RKO (cell line): ENCODE measurements at regions not wholly inside any gene's neighbourhood (a gene's known extent, or its start where the extent isn't known, plus 50 kb on each side); places are given as distances from the start of the nearest gene placed in this dataset.
A peak's percentile ranks its signal among the peaks of the same experiment; 100 is the strongest.
"Not testable (repeated sequence)": the region's sequence is repeated elsewhere in the genome, so short reads cannot be mapped to it uniquely, and the experiment has no call there.

Experiments used
- DNase-seq: peaks from one replicate; pipeline ENCODE4 v3.0.0-alpha.2; 2016; ENCODE audit warnings: low spot score

DNA sequence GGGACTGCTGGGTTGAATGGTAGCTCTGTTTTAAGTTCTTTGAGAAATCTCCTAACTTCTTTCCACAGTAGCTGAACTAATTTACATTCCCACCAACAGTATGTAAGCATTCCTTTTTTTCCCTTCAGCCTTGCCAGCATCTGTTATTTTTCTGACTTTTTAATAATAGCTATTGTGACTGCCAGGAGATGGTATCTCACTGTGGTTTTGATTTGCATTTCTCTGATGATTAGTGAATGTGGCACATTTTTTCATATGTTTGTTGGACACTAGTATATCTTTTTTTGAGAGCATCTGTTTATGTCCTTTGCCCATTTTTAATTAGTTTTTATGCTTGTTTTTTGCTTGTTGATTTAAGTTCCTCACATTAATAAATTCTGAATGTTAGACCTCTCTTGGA lies 990.8 kb downstream of the GATA3 start:
- DNase-seq: no peak

DNA sequence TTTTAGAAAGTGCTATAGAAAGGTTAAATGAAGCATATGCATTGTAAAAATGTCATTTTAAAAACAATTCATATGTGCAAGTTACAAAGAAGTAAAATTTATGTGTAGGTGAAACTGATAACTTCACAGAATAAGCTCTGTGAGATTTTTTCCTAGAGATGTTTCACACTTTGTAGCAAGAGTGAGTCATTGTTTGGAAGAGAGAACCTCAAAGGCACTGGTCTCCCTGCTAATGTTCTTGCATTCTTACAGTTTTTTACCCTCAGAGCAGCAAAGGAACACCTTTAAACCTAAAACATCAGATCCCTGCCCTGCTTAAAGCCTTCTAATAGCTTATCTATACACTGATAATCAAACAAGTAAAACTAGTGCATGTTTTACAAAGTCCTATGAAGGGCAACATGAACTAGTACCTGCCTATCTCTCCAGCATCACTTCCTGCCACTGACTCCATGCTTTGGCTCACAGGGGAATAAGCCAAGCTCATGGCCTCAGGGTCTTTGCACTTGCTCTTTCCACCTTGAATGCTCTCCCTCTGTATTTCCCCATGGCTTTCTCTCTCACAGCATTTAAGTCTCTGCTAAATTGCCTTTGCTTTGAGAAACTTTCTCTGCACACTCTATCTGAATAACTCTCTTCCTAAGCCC lies 997.0 kb downstream of the GATA3 start:
- no peak for DNase-seq

DNA sequence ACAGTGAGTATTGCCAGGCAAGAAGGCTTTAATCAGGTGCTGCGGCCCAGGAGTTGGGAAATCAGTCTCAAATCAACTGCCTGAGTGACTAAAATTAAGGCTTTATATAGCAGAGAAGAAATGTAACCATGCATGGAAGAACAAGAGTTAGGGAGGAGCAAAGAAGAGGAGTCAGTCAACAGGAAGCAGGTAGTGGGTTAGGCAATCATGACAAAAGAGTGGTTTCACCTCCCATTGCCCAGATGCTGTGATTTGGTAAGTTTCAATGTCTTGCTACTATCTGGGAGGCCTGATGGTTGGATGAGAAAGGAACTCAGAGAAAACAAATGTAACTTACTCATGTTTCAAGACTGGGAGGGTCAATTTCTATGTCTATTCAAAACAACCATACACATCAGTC lies 998.3 kb downstream of the GATA3 start:
- DNase-seq: no peak

DNA sequence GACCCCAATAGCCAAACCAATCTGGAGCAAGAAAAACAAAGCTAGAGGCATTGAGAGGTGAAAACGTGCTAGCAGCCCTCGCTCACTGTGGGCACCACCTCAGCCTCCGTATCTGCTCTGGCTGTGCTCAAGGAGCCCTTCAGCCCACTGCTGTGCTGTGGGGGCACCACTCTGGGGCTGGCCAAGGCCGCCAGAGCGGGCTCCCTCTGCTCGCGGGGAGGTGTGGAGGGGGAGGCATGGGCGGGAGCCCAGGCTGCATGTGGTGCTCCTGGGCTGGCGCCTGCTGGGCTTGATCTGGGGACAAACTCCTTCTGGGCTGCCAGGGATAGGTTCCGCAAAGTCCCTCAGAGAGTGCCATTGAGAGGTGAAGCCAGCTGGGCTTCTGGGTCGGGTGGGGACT lies 1002.0 kb downstream of the GATA3 start:
- DNase-seq: no peak

DNA sequence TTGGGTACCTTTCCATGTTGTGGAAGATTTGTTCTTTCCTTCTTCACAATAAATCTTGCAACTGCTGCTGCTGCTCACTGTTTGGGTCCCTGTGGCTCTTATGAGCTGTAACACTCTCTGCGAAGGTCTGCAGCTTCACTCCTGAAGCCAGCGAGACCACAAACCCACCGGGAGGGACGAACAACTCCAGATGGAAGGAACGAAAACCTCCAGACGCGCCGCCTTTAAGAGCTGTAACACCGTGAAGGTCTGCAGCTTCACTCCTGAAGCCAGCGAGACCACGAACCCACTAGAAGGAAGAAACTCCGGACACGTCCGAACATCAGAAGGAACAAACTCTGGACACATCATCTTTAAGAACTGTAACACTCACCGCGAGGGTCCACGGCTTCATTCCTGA lies 1002.8 kb downstream of the GATA3 start:
- DNase-seq: not testable (repeated sequence)

DNA sequence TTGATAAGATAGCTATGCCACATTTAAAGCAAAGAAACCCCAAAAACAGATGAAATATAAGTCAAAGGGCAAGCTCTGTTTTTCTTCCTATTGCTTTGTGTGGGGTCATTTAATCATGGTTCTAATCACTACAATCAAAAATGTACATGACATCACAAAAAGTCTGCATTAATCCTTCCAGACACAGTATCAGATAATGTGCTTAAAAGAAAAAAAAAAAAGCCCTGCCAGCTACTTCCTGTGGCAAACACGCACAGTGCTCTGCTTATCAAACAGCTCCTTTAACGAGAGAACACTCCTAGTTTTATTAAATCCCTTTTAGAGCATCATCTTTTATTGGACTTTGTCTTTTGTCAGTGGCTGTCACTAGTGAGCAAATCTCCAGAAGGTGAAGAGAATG lies 1005.8 kb downstream of the GATA3 start:
- no peak for DNase-seq

DNA sequence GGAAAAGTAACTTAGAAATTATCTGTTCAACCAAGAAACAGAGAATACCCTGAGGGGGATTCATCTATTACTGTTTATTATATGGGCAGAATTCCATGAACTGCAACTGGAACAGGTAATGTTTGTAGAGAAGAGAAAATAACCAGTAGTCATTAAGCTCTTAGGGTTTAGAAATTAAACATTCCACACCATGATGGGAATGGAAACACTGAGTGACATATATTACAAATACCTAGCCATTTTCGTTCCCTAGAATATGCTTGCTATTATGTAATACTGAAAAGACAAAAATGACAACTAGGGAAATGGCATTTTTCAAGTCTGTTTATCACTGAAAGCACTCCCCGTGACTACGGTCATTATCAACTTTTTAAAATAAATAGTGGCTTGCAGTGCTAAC lies 1007.4 kb downstream of the GATA3 start:
- no peak for DNase-seq

DNA sequence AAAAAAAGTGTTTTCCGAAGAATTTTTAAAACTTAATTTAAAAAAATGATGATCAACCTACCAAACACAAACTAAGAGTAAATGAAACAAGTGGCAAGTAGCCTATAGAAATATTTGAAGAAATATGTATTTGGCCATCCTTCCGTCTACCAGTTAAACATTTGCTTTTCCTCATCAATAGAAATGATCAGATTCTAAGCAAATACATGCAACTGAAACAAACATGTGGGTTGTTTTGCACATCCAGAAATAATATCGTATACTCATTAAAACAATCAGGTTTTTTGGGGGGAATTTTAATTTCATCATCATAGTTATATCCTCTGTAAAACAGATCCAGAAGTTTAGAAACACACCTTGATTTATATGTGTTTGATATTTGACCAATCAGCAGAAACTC lies 1011.7 kb downstream of the GATA3 start:
- DNase-seq: no peak

DNA sequence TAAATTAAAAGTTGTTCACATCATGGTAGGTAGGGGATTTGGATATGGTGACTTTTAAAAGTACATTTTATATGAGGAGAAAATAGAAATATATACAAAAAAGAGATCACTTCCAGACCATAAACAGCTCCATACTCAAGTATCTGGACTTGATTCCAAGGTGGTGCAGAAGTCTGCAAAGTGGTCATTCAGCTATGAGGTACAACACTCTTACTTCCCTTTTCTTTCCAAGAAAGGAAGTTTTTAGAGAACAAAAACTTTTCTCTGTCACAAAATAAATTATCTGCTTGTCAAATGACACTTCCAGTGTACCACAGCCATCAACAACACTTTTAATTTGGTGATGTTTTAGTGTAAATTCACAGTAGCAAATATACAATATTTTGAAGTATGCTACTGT lies 1013.5 kb downstream of the GATA3 start:
- DNase-seq: no peak

DNA sequence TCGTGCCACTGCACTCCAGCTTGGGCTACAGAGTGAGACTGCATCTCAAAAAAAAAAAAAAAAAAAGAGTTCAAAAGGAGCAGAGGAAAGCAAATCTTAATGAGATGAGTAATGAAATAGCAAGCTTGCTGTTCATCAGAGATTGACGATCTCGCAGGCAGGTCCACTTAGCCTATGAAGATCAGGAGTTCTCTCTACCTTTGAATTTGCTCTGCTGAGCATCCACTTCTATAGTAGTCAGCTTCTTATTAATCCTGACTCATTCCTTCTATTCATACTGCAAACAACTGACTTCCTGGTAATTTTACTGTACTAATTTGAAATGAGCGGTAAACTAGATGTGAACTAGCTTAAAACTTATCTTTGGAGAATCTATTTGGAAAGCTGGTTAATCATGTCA lies 1014.6 kb downstream of the GATA3 start:
- DNase-seq: peak; percentile 45

DNA sequence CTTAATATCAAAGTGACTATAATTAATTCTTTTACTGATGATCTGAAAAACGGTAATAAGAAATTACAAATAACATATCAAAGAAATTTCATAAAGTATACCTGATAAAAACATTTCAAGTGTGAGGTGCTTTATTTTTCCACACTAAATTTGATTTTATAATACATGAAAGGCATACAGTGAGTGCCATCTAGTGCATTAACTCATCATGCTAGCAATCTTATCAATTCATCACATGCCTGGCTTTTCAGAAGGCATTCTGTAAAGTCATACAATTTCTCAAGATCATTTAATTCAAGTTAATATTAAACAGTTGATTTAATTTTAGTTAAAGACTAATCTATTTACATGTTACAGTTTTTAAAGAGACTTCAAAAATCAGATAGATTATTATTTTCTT lies 1020.9 kb downstream of the GATA3 start:
- DNase-seq: no peak

DNA sequence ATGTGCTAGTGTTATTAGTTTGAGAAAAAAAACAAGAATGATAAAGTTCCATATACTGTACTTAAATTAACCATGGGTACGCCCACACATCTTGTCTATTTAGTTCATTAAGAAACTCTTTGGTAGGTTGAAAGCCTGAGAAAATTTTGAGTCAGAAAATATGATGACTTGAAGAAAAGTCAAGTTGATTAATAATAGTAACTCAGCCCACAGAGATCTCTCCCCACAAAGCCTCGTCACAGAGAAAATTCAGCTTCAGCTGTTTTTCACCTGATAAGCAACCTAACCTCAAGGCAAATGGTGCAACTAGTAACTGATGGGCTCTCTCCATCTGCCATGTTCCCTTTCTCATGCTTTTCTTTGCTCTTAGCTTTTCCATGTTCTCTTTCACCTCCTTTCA lies 1021.6 kb downstream of the GATA3 start:
- DNase-seq: no peak

DNA sequence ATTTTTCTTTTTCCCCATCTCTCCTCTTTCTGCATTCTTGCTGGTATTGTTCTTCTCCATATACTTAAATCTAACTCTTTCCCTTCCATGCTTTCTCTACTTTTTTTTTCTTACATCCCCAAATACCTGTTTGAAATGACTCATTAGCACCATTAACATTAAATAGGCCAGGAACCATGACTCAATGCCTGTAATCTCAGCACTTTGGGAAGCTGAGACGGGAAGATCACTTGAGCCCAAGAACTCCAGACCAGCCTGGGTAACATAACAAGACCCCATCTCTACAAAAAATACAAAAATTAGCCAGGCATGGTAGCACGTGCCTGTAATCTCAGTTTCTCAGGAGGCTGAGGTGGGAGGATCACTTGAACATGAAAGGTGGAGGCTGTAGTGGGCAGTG lies 1026.8 kb downstream of the GATA3 start:
- no peak for DNase-seq

DNA sequence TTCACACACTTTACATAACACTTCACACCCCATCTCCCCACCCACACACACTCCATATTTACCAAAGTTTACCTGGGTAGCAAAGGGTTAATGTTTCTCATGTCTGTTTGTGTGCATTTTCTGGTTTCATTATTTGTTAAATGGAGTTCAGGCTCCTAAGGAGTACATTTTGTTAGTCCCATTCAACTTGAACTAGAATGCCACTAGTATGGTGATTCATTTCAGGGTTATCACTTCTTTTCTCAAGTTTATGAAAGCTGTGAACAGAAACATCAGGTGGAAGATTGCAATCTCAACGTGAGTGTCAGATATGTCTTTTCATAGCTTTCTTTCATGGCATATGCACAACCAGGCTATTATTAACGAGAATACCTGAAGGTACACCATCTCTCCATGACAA lies 1027.5 kb downstream of the GATA3 start:
- no peak for DNase-seq

DNA sequence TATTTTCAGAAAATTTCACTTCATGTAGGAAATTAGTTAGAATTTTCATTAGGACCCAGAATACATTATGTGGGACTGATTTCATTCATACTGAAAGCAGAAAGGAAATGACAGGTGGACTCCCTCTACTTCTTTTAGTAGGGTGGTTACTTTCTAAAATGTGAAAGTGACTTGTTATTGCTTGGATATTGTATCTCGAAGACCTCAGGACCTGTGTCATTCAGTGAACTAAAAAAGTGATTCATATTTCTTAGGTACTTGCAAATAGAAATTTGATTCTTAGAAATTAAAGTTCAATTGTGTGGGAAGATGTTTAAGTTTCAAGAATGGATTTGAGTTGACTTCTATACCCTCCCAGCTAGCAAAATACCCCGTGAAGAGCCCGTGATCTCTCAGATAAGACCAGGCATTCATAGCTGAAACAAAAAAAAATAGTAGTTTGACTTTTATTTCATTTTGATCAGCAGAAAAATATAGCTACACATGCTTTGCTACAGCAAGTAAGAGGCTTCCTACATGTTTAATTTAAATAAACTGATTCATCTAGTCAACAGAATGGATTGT lies 1037.1 kb downstream of the GATA3 start:
- DNase-seq: no peak

DNA sequence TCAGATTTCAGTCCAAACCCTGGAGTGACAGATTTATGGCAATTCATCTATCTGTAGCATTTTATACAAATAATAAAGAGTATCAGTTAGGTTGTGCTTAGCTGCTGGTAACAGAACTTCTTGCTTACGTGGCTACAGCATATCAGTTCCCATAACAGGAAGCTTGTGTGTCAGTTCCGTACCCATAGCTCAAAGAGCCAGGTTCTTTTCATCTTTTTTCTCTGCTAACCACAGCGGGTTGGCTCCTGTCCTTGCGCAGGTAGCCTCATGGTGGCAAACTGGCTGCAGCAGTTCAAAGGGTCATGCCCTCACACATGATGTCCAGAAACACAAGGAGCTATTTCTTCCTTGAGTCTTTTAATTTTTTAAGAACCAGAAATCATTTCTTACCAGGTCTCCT lies 1041.8 kb downstream of the GATA3 start:
- DNase-seq: no peak

DNA sequence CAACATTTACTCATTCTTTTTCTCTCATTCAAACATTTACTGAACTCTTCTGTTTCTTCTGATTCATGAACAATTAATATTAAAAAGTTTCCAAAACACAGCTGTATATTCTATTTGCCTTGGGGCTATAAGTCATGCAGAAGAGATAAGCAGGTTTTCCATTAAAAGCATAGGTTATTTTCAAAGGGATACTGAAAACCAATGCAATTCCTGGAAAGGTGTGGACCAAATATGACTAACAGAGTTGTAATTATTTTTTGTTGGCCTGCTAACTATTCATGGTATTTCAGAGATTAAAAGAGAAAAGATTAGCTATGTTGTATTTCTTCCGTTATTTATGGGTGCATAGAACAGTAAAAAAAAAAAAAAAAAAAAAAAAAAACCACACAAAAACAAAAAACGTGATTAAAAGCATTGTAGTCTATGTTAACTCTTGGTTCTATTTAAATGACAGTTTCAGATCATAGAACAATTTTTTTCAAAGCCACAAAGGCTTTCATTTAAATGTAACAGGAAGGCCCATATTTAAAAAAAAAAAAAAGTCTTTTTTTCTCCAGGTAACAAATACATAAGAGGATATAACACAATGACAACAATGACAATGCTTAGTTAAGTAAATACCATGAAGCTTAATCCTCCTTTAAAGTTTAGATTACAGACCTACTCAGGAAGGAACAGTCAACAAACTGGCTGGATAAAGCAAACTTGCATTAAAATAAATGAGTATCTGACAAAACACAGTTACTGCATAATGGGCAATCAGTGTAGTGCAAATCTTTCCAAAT lies 1042.9 kb downstream of the GATA3 start:
- no peak for DNase-seq

DNA sequence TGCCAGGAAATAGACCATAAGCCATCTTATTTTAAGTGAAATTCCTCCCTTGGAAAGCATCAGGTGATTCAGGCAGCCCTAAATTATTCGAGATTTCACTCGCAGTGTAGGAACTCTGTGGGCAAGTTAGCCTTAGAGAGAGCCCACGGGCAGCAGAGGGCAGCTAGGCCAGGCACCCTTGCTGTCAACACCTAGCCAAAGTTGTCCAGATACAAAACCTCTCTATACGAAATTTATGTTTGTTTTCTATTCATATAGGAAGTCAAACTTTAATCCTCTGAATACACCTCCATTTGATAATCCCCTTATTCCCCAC lies 1043.5 kb downstream of the GATA3 start:
- no peak for DNase-seq

DNA sequence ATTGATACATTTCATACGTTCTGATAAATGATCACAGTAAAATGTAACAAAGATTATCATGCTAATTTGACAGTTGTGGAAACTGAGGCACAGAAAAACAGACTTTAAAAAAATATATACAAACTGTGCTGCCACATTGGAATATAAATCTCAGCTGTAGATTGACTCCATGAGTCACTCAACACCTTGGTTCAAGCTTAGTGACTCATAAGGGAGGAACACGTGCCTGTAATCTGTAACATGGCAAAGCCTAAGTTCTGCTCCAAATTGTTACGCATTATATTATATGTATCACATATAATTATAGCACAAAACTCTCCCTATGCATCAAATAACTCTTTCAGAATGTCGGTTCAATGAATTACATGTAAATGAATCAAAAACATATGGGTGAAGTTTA lies 1047.5 kb downstream of the GATA3 start:
- DNase-seq: peak; percentile 50

DNA sequence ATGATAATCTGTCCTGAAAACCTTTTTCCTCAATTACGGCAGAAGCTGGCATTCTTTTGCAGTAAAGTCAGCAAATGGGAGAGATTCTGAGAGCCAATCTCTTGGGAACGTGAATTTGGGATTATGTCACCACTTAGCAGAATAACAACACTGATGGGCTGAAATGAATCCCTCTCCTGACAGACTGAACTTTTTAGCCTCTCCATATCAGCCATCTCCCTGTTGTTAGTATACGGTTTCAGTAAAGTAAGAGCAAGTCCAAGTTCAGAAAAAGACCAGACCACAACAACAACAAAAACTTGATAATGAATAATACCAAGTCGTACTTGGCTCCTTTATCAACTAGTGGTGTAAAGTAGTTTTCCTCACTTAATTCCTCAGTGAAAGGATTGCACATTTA lies 1048.8 kb downstream of the GATA3 start:
- DNase-seq: no peak

DNA sequence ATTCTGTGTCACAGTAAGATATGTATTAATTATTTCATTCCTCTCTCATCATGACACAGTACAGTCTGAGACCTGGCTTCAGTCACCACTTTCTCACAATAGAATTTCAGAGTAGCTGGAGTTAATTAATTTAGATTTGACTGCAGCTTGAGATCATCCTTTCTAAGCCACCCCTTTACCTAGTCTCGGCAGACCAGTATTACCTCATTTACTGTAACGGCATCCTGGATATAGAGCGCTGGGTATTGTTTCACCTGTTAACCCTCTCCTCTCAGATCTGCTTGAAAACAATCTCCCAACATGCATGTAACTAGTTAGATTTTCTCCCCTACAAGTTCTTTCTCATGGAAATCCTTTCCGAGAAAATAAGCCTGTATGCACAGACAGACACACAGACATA lies 1057.5 kb downstream of the GATA3 start:
- DNase-seq: no peak

DNA sequence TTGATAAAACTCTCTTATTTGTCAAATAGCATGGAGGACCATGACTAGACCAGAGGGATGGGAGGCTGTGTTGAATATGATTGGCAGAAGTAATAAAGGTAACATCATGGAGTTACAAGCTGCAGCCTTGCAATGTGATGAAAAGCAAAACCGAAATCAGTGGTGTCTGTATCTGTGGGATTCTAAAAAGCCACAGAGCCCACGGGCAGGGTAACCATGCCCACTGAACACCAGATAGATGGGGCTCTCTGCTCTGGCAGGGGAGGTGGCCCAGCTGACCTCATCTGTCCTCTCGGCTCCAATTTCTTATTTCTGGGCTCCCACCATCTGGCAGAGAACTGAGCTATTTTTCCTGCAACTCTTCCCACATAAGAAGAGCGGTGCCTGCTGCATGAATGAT lies 1072.2 kb downstream of the GATA3 start:
- DNase-seq: no peak

DNA sequence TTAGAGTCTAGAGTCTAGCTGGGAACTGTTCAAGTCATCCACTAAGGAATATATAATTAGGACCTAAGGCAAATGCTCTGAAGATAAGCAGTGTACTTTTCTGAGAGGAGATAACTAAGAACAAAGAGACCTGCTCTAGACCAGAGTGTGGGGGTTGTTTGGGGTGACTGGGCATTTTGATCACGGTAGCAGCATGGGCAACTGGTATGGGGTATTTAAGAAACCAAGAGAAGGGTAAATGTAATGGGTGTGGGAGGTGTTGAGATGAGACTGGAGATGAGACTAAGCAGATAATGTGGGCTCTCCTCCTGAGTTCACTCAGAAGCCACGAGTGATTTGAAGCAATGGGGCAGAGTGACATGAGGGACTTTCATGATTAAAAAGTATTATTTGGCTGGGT lies 1082.9 kb downstream of the GATA3 start:
- no peak for DNase-seq

DNA sequence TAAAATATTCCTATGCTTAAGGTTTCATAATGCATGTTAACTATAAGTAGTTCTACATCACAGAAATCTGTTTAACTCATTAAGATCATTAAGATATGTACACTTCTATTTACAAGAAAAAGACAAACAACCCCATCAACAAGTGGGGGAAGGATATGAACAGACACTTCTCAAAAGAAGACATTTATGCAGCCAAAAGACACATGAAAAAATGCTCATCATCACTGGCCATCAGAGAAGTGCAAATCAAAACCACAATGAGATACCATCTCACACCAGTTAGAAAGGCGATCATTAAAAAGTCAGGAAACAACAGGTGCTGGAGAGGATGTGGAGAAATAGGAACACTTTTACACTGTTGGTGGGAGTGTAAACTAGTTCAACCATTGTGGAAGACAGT lies 1084.3 kb downstream of the GATA3 start:
- DNase-seq: not testable (repeated sequence)
